ENCODE measurements at regions not wholly inside any gene's neighbourhood (a gene's known extent, or its start where the extent isn't known, plus 50 kb on each side); places are given as distances from the start of the nearest gene placed in this dataset.
A peak's percentile ranks its signal among the peaks of the same experiment; 100 is the strongest.

GRCh38 chr13:60260440-60260839 is 96.7 kb upstream of the DIAPH3 start:
- H3K27ac ChIP-seq = no peak overlapping the region
- peaks cover 0 to 12% of the 10 kb centered on the region in 2 donors for H3K9me3 ChIP-seq
- H3K4me1 ChIP-seq = no peaks in the 10 kb centered on the region
- DNase-seq (no peak), ATAC-seq (no peak)
- H3K36me3 ChIP-seq = no peaks in the 10 kb centered on the region
- no peak overlapping the region for H3K4me3 ChIP-seq
- intact Hi-C loops (cut with DNase I) = no loop called here
- no peaks in the 10 kb centered on the region for H3K27me3 ChIP-seq
- TF ChIP-seq CTCF (IDR thresholded peaks at IDR 0.05) = no peak

GRCh38 chr13:60261432-60262351 is 98.0 kb upstream of the DIAPH3 start:
- ATAC-seq = no peak
- Histone ChIP-seq H3K27ac (no peak overlapping the region), H3K4me3 (no peak overlapping the region), H3K9me3 (peaks cover 0 to 12% of the 10 kb centered on the region in 2 donors), H3K4me1 (no peaks in the 10 kb centered on the region), H3K27me3 (no peaks in the 10 kb centered on the region), H3K36me3 (no peaks in the 10 kb centered on the region)
- intact Hi-C loops (cut with DNase I) = no loop called here
- no peak for DNase-seq
- no peak for TF ChIP-seq CTCF (IDR thresholded peaks at IDR 0.05)

GRCh38 chr13:60265566-60265965 is 101.8 kb upstream of the DIAPH3 start:
- Histone ChIP-seq H3K36me3 (no peaks in the 10 kb centered on the region), H3K4me3 (no peak overlapping the region), H3K4me1 (no peaks in the 10 kb centered on the region), H3K27ac (no peak overlapping the region), H3K9me3 (peaks cover 0 to 5% of the 10 kb centered on the region in 2 donors), H3K27me3 (no peaks in the 10 kb centered on the region)
- no peak for TF ChIP-seq CTCF (IDR thresholded peaks at IDR 0.05)
- DNase-seq (no peak), ATAC-seq (no peak)
- intact Hi-C loops (cut with DNase I) = no loop called here

- no peaks in the 10 kb centered on the region for H3K36me3 ChIP-seq
- no peaks in the 10 kb centered on the region for H3K27me3 ChIP-seq
- no peak for TF ChIP-seq CTCF (IDR thresholded peaks at IDR 0.05)
- peak overlapping the region; percentile 24 to 25 for H3K4me3 ChIP-seq
- DNase-seq (peak in 2 of 4 donors; percentile 33 to 35), ATAC-seq (peak; percentile 81)
- intact Hi-C loops (cut with DNase I) = no loop called here
- H3K9me3 ChIP-seq = peaks cover 0 to 5% of the 10 kb centered on the region in 2 donors
- H3K4me1 ChIP-seq = no peaks in the 10 kb centered on the region
- H3K27ac ChIP-seq = no peak overlapping the region
Measured at GRCh38 chr13:60267498-60268202, 103.9 kb upstream of the DIAPH3 start.

- Histone ChIP-seq H3K27me3 (no peaks in the 10 kb centered on the region), H3K9me3 (peaks cover 0 to 4% of the 10 kb centered on the region in 2 donors), H3K4me1 (no peaks in the 10 kb centered on the region), H3K27ac (no peak overlapping the region), H3K36me3 (no peaks in the 10 kb centered on the region), H3K4me3 (peak overlapping the region in 1 of 2 donors; percentile 25)
- ATAC-seq (no peak), DNase-seq (peak in 1 of 4 donors; percentile 2)
- TF ChIP-seq CTCF (IDR thresholded peaks at IDR 0.05) = no peak
- intact Hi-C loops (cut with DNase I) = no loop called here
Measured at GRCh38 chr13:60268203-60268555, 104.5 kb upstream of the DIAPH3 start.

Data from left lung (tissue), 4 donors.